ENCODE measurements at regions not wholly inside any gene's neighbourhood (a gene's known extent, or its start where the extent isn't known, plus 50 kb on each side); places are given as distances from the start of the nearest gene placed in this dataset.

DNA sequence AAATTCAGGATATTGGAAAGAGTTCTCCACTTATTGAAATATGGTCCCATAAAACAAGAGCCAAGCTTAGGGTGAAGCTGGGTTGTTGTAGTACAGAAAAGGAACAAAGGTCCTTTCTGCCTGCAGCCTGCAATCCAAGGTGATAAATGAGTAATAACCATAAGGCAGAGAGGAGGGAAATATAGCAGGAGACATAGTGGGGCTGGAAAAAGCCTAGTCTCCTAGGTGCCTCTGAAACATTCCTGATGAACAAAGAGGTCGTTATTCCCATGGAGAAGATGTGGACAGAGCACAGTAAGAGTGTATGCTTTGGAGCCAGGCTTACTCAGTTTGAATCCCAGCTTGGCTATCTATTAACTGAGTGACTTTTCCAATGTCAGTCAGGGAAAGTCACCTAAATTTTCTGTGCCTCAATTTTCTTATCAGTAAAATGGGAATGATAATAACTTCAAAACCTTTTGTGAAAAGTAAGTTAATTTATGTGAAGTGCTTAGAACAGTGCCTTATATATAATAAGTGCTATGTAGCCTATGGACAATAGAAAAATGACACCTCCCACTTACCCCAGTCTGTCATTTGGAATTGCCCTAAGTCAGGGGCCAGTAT lies 110.8 kb upstream of the GRIN3A start:
- Histone ChIP-seq H2AFZ (ENCODE audit: low read length) (no peak overlapping the region), H3K4me1 (ENCODE audit: control insufficient read depth, extremely low read depth, insufficient read depth, low read length) (no peaks in the 10 kb centered on the region), H3K36me3 (ENCODE audit: control insufficient read depth, insufficient read depth, low read length) (no peaks in the 10 kb centered on the region), H4K20me1 (ENCODE audit: control insufficient read depth, extremely low read depth, insufficient read depth, low read length) (no peaks in the 10 kb centered on the region), H3K9ac (ENCODE audit: insufficient read depth, low read length) (no peak overlapping the region), H3K27me3 (ENCODE audit: control insufficient read depth, insufficient read depth, low read length) (no peaks in the 10 kb centered on the region), H3K4me3 (replicated peaks in 1 of 4; ENCODE audit: control extremely low read depth in 1 of 4, insufficient read depth in 1 of 4, low read depth in 3 of 4, low read length in 4 of 4) (no peak overlapping the region), H3K9me3 (ENCODE audit: control insufficient read depth, insufficient read depth, low read depth, low read length) (no peaks in the 10 kb centered on the region), H3K79me2 (ENCODE audit: control insufficient read depth, insufficient read depth, low read length) (no peaks in the 10 kb centered on the region), H3K4me2 (ENCODE audit: extremely low read depth, insufficient read depth, low read length) (no peak overlapping the region), H3K27ac (ENCODE audit: insufficient read depth, low read length) (no peak overlapping the region)
- TF ChIP-seq EZH2 (IDR thresholded peaks at IDR 0.05; ENCODE audit: low read length, missing control alignments) (no peak), CTCF (conservative IDR thresholded peaks at IDR 0.05 in 1 of 2, IDR thresholded peaks at IDR 0.05 in 1 of 2; ENCODE audit: low read depth in 1 of 2, low read length in 2 of 2) (no peak)
- no peak for DNase-seq (ENCODE audit: low read depth in 2 of 2)

DNA sequence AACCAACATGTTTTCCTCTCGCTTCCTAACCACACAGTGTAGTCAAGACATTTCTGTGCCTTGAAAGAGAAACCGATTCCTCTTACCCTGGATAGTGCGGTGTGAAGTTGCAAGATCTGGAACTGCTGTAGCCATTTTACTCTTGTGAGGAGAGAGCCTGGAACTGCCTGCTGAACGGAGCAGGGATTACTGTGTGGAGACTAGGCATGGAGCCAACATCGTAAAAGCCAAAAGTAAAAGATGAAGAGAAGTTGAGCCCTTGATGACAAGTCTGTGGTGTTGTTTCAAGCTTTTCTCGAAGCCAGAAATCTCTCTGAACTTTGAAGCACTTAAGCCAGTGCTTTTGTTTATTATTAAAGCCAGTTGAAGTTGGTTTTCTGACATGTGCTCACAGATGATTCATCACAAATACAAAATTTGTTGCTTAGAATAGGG lies 110.1 kb upstream of the GRIN3A start:
- TF ChIP-seq CTCF (conservative IDR thresholded peaks at IDR 0.05 in 1 of 2, IDR thresholded peaks at IDR 0.05 in 1 of 2; ENCODE audit: low read depth in 1 of 2, low read length in 2 of 2) (no peak), EZH2 (IDR thresholded peaks at IDR 0.05; ENCODE audit: low read length, missing control alignments) (no peak)
- Histone ChIP-seq H3K4me3 (replicated peaks in 1 of 4; ENCODE audit: control extremely low read depth in 1 of 4, insufficient read depth in 1 of 4, low read depth in 3 of 4, low read length in 4 of 4) (no peak overlapping the region), H3K79me2 (ENCODE audit: control insufficient read depth, insufficient read depth, low read length) (no peaks in the 10 kb centered on the region), H3K4me2 (ENCODE audit: extremely low read depth, insufficient read depth, low read length) (no peak overlapping the region), H3K27me3 (ENCODE audit: control insufficient read depth, insufficient read depth, low read length) (no peaks in the 10 kb centered on the region), H3K4me1 (ENCODE audit: control insufficient read depth, extremely low read depth, insufficient read depth, low read length) (no peaks in the 10 kb centered on the region), H4K20me1 (ENCODE audit: control insufficient read depth, extremely low read depth, insufficient read depth, low read length) (no peaks in the 10 kb centered on the region), H3K36me3 (ENCODE audit: control insufficient read depth, insufficient read depth, low read length) (no peaks in the 10 kb centered on the region), H3K9me3 (ENCODE audit: control insufficient read depth, insufficient read depth, low read depth, low read length) (no peaks in the 10 kb centered on the region), H2AFZ (ENCODE audit: low read length) (no peak overlapping the region), H3K9ac (ENCODE audit: insufficient read depth, low read length) (no peak overlapping the region), H3K27ac (ENCODE audit: insufficient read depth, low read length) (no peak overlapping the region)
- DNase-seq (ENCODE audit: low read depth in 2 of 2) = peak in 1 of 2 donors; percentile 28

DNA sequence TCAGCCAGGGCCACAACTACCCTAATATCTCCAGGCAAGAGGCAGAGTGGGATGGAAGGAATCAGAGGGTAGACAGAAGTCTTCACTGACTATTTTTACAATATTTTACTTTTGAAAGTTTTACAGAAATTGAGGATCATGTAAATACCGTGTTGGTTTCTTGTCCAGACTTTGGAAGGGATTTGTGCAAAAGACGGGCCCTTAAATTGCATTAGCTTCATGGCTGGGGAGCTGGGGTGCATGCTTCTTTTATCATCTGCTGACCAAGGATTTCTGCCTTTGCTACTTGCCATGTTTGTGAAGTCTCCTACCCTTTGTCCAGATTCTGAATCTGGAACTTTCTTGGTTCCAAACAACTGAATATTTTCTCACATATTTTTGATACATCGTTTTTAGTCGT lies 107.7 kb upstream of the GRIN3A start:
- Histone ChIP-seq H3K79me2 (ENCODE audit: control insufficient read depth, insufficient read depth, low read length) (no peaks in the 10 kb centered on the region), H3K4me3 (replicated peaks in 1 of 4; ENCODE audit: control extremely low read depth in 1 of 4, insufficient read depth in 1 of 4, low read depth in 3 of 4, low read length in 4 of 4) (no peak overlapping the region), H3K9ac (ENCODE audit: insufficient read depth, low read length) (no peak overlapping the region), H4K20me1 (ENCODE audit: control insufficient read depth, extremely low read depth, insufficient read depth, low read length) (no peaks in the 10 kb centered on the region), H3K36me3 (ENCODE audit: control insufficient read depth, insufficient read depth, low read length) (no peaks in the 10 kb centered on the region), H3K27ac (ENCODE audit: insufficient read depth, low read length) (no peak overlapping the region), H3K27me3 (ENCODE audit: control insufficient read depth, insufficient read depth, low read length) (no peaks in the 10 kb centered on the region), H3K4me1 (ENCODE audit: control insufficient read depth, extremely low read depth, insufficient read depth, low read length) (no peaks in the 10 kb centered on the region), H3K4me2 (ENCODE audit: extremely low read depth, insufficient read depth, low read length) (no peak overlapping the region), H3K9me3 (ENCODE audit: control insufficient read depth, insufficient read depth, low read depth, low read length) (no peaks in the 10 kb centered on the region), H2AFZ (ENCODE audit: low read length) (no peak overlapping the region)
- no peak for DNase-seq (ENCODE audit: low read depth in 2 of 2)
- no peak for TF ChIP-seq EZH2 (IDR thresholded peaks at IDR 0.05; ENCODE audit: low read length, missing control alignments)

Data from fibroblast of lung (primary cell).